B cell (primary cell): ENCODE measurements at regions not wholly inside any gene's neighbourhood (a gene's known extent, or its start where the extent isn't known, plus 50 kb on each side); places are given as distances from the start of the nearest gene placed in this dataset.

Experiments
- EZH2 ChIP-seq: IDR thresholded peaks from 2 replicates; pipeline ENCODE4 v1.6.1; 2012; ENCODE audit warnings: borderline replicate concordance, low read depth, mild to moderate bottlenecking, moderate library complexity, low read length; ENCODE audit not compliant: insufficient read depth, poor library complexity, severe bottlenecking
- TF ChIP-seq, protein P1 (sequence below): fragments of 200-600 bp; IDR thresholded peaks from one replicate; pipeline ENCODE4 v1.8.0; 2022; ENCODE audit warnings: antibody characterized with exemption, mild to moderate bottlenecking

GRCh38 chr18:77635858-77636257 is 386.2 kb downstream of the GALR1 start:
- TF ChIP-seq, protein P1, sequence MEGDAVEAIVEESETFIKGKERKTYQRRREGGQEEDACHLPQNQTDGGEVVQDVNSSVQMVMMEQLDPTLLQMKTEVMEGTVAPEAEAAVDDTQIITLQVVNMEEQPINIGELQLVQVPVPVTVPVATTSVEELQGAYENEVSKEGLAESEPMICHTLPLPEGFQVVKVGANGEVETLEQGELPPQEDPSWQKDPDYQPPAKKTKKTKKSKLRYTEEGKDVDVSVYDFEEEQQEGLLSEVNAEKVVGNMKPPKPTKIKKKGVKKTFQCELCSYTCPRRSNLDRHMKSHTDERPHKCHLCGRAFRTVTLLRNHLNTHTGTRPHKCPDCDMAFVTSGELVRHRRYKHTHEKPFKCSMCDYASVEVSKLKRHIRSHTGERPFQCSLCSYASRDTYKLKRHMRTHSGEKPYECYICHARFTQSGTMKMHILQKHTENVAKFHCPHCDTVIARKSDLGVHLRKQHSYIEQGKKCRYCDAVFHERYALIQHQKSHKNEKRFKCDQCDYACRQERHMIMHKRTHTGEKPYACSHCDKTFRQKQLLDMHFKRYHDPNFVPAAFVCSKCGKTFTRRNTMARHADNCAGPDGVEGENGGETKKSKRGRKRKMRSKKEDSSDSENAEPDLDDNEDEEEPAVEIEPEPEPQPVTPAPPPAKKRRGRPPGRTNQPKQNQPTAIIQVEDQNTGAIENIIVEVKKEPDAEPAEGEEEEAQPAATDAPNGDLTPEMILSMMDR = no peak
- no peak for TF ChIP-seq EZH2
